ENCODE measurements at regions not wholly inside any gene's neighbourhood (a gene's known extent, or its start where the extent isn't known, plus 50 kb on each side); places are given as distances from the start of the nearest gene placed in this dataset.

DNA sequence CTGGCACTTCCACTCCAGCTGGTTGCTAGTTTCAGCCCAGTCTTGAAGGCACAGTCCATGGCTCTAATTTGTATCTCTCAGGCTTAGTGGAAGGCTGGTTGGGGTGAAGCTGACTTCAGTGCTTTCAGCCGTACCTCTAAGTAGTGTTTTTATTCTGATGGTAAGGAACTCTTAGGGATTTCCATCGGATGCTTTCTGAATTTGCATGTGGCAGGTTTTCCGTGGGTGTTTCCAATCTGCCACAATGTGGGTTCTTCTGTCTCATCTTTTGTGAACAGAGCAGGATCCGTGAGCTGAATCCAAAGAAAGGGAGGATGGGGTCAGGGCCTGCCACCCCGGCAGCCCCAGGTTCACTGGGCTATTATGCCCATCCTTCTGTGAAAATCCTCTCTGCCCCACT lies 607.9 kb upstream of the MKI67 start:
- TF ChIP-seq EZH2 (IDR thresholded peaks at IDR 0.05; ENCODE audit: borderline replicate concordance, low read depth, low read length, severe bottlenecking) (no peak), CTCF (IDR thresholded peaks at IDR 0.05; ENCODE audit: borderline replicate concordance, extremely low read depth, low read length, poor library complexity, severe bottlenecking) (no peak)
- Histone ChIP-seq H3K4me2 (ENCODE audit: insufficient read depth, low read length) (no peak overlapping the region), H3K4me3 (ENCODE audit: low read depth in 1 of 2, low read length in 2 of 2) (no peak overlapping the region), H3K9me3 (ENCODE audit: insufficient read depth, low read length, severe bottlenecking) (no peaks in the 10 kb centered on the region), H2AFZ (ENCODE audit: low read depth, low read length) (no peak overlapping the region), H3K79me2 (ENCODE audit: insufficient read depth, low read length) (no peaks in the 10 kb centered on the region), H3K9ac (ENCODE audit: low read depth, low read length) (no peak overlapping the region), H3K27ac (ENCODE audit: low read length) (no peak overlapping the region), H4K20me1 (ENCODE audit: insufficient read depth, low read length) (no peaks in the 10 kb centered on the region), H3K27me3 (ENCODE audit: insufficient read depth, low read length, poor library complexity) (no peaks in the 10 kb centered on the region), H3K36me3 (ENCODE audit: insufficient read depth, low read length) (no peaks in the 10 kb centered on the region), H3K4me1 (ENCODE audit: insufficient read depth, low read length) (no peaks in the 10 kb centered on the region)
- DNase-seq (no peak), ATAC-seq (ENCODE audit: insufficient read depth, low read depth) (no peak)

DNA sequence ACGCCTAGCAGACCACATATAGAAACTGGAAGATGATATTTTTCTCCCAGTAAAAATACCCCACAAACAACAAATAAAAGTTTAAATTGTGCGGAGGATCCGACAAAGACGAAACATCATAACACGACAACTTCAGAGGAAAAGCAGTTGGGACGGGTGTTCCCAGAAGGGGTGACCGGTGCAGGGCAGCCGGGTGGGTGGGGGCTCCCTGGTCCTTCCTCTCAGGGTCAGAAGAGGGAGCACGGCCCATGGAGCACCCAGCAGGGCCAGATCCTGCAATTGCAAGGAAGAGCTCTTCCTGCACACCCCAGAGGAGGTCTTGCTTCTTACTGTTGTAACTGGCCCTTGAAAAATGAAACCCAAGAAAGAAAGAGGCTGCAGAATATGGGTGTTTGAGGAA lies 608.5 kb upstream of the MKI67 start:
- DNase-seq (no peak), ATAC-seq (ENCODE audit: insufficient read depth, low read depth) (no peak)
- no peaks in the 10 kb centered on the region for H3K4me1 ChIP-seq (ENCODE audit: insufficient read depth, low read length)

DNA sequence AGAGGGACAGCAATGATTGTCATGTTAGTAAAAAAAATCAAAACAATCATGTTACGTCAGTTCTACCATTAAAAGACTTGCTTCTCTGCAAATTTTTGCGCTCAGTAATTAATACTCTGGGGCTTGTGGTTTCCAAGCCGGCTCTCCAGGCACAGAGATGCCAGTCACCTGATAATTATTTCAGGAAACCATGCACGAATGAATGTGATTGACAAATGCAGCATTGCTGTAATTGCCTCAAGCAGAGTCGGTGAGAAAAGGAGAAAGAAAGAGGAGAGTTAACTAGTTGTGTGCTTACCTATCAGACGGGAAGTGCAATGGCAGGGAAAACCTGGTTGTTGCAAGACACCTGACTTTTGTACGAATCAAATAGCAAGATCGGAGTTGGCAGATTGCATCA lies 609.8 kb upstream of the MKI67 start:
- Histone ChIP-seq H3K9me3 (ENCODE audit: insufficient read depth, low read length, severe bottlenecking) (no peaks in the 10 kb centered on the region), H2AFZ (ENCODE audit: low read depth, low read length) (no peak overlapping the region), H3K4me2 (ENCODE audit: insufficient read depth, low read length) (no peak overlapping the region), H3K4me1 (ENCODE audit: insufficient read depth, low read length) (no peaks in the 10 kb centered on the region), H3K27me3 (ENCODE audit: insufficient read depth, low read length, poor library complexity) (no peaks in the 10 kb centered on the region), H3K36me3 (ENCODE audit: insufficient read depth, low read length) (no peaks in the 10 kb centered on the region), H3K4me3 (ENCODE audit: low read depth in 1 of 2, low read length in 2 of 2) (no peak overlapping the region), H3K27ac (ENCODE audit: low read length) (no peak overlapping the region), H4K20me1 (ENCODE audit: insufficient read depth, low read length) (no peaks in the 10 kb centered on the region), H3K79me2 (ENCODE audit: insufficient read depth, low read length) (no peaks in the 10 kb centered on the region), H3K9ac (ENCODE audit: low read depth, low read length) (no peak overlapping the region)
- ATAC-seq (ENCODE audit: insufficient read depth, low read depth) (no peak), DNase-seq (no peak)
- TF ChIP-seq CTCF (IDR thresholded peaks at IDR 0.05; ENCODE audit: borderline replicate concordance, extremely low read depth, low read length, poor library complexity, severe bottlenecking) (no peak), EZH2 (IDR thresholded peaks at IDR 0.05; ENCODE audit: borderline replicate concordance, low read depth, low read length, severe bottlenecking) (no peak)

More for the DNA sequence above, 608.5 kb upstream of the MKI67 start:
- no peak for TF ChIP-seq EZH2 (IDR thresholded peaks at IDR 0.05; ENCODE audit: borderline replicate concordance, low read depth, low read length, severe bottlenecking)
- TF ChIP-seq CTCF (IDR thresholded peaks at IDR 0.05; ENCODE audit: borderline replicate concordance, extremely low read depth, low read length, poor library complexity, severe bottlenecking) = no peak
- Histone ChIP-seq H3K4me3 (ENCODE audit: low read depth in 1 of 2, low read length in 2 of 2) (no peak overlapping the region), H3K79me2 (ENCODE audit: insufficient read depth, low read length) (no peaks in the 10 kb centered on the region), H3K27me3 (ENCODE audit: insufficient read depth, low read length, poor library complexity) (no peaks in the 10 kb centered on the region), H3K9me3 (ENCODE audit: insufficient read depth, low read length, severe bottlenecking) (no peaks in the 10 kb centered on the region), H2AFZ (ENCODE audit: low read depth, low read length) (no peak overlapping the region), H4K20me1 (ENCODE audit: insufficient read depth, low read length) (no peaks in the 10 kb centered on the region), H3K36me3 (ENCODE audit: insufficient read depth, low read length) (no peaks in the 10 kb centered on the region), H3K27ac (ENCODE audit: low read length) (no peak overlapping the region), H3K4me2 (ENCODE audit: insufficient read depth, low read length) (no peak overlapping the region), H3K9ac (ENCODE audit: low read depth, low read length) (no peak overlapping the region)

DNA sequence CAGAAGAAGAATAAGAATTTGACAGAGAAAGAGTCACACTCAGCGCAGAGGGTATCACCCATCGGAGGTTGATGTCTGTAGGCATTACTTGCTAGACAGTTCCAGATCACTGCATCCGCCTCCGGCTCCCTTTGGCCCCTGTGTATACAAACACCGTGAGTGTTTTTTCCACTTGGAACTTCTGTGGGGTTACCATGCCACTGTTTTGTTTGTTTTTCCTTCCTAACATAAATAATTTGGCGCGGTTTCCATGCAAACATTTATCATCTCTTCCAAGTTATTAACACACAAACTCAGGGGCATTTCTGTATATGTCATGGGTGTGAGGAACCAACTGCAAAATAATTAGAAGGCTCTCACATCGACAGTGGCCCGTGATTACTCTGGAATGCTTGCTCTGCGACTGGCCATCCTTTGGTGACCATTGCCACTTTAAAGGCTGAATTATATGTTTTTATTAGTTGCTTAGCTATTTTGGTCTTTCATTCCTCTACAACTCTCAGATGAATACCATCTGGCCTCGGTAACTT lies 612.2 kb upstream of the MKI67 start:
- Histone ChIP-seq H3K36me3 (ENCODE audit: insufficient read depth, low read length) (no peaks in the 10 kb centered on the region), H3K4me2 (ENCODE audit: insufficient read depth, low read length) (no peak overlapping the region), H3K27me3 (ENCODE audit: insufficient read depth, low read length, poor library complexity) (peaks cover 16% of the 10 kb centered on the region), H3K9me3 (ENCODE audit: insufficient read depth, low read length, severe bottlenecking) (no peaks in the 10 kb centered on the region), H3K4me1 (ENCODE audit: insufficient read depth, low read length) (no peaks in the 10 kb centered on the region), H3K79me2 (ENCODE audit: insufficient read depth, low read length) (no peaks in the 10 kb centered on the region), H3K9ac (ENCODE audit: low read depth, low read length) (no peak overlapping the region), H4K20me1 (ENCODE audit: insufficient read depth, low read length) (no peaks in the 10 kb centered on the region), H3K4me3 (ENCODE audit: low read depth in 1 of 2, low read length in 2 of 2) (no peak overlapping the region), H3K27ac (ENCODE audit: low read length) (no peak overlapping the region), H2AFZ (ENCODE audit: low read depth, low read length) (no peak overlapping the region)
- no peak for TF ChIP-seq CTCF (IDR thresholded peaks at IDR 0.05; ENCODE audit: borderline replicate concordance, extremely low read depth, low read length, poor library complexity, severe bottlenecking)
- TF ChIP-seq EZH2 (IDR thresholded peaks at IDR 0.05; ENCODE audit: borderline replicate concordance, low read depth, low read length, severe bottlenecking) = no peak
- no peak for ATAC-seq (ENCODE audit: insufficient read depth, low read depth)
- DNase-seq = no peak
